Esophagus squamous epithelium (tissue), 4 donors: ENCODE measurements at regions not wholly inside any gene's neighbourhood (a gene's known extent, or its start where the extent isn't known, plus 50 kb on each side); places are given as distances from the start of the nearest gene placed in this dataset.

Experiments
- POLR2A ChIP-seq, 4 donors: fragments of 450-650 bp; IDR thresholded peaks; one replicate each; pipeline ENCODE4 v1.6.1; 2017; ENCODE audit warnings: antibody characterized with exemption in 4 of 4, mild to moderate bottlenecking in 4 of 4, moderate library complexity in 3 of 4
- TF ChIP-seq, protein P1 (sequence below), 6 experiments: fragments of 450-650 bp in 4 of 6; fragments of 200-600 bp in 2 of 6; sonication (generic) in 2 of 6; IDR thresholded peaks; one replicate each; pipeline ENCODE4 v1.5.1; 2016 to 2019; ENCODE audit warnings: antibody characterized with exemption in 6 of 6, mild to moderate bottlenecking in 4 of 6, moderate library complexity in 4 of 6

DNA sequence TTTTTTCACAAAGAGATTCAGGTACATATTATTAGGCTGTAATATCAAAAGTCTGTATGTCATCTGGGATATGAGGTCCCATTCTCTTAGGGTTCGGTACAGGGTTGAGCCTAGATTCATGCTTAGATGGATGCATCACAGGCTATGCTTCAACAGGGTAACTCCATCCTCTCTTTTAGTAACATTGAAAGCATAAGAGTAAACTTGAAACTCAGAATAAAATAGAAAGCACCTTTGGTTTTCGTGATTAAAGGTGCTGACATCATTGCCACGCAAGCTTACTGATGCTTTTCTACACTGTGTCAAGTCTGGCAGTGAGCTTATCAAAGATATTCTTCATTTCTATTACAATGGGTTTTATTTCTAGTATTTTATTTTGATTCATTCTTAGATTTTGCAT is 419.1 kb upstream of the DSEL start:
- TF ChIP-seq, protein P1, sequence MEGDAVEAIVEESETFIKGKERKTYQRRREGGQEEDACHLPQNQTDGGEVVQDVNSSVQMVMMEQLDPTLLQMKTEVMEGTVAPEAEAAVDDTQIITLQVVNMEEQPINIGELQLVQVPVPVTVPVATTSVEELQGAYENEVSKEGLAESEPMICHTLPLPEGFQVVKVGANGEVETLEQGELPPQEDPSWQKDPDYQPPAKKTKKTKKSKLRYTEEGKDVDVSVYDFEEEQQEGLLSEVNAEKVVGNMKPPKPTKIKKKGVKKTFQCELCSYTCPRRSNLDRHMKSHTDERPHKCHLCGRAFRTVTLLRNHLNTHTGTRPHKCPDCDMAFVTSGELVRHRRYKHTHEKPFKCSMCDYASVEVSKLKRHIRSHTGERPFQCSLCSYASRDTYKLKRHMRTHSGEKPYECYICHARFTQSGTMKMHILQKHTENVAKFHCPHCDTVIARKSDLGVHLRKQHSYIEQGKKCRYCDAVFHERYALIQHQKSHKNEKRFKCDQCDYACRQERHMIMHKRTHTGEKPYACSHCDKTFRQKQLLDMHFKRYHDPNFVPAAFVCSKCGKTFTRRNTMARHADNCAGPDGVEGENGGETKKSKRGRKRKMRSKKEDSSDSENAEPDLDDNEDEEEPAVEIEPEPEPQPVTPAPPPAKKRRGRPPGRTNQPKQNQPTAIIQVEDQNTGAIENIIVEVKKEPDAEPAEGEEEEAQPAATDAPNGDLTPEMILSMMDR (IDR thresholded peaks at IDR 0.05): no peak
- TF ChIP-seq POLR2A (IDR thresholded peaks at IDR 0.05): no peak
